ENCODE measurements at regions not wholly inside any gene's neighbourhood (a gene's known extent, or its start where the extent isn't known, plus 50 kb on each side); places are given as distances from the start of the nearest gene placed in this dataset.
"Not testable (repeated sequence)": the region's sequence is repeated elsewhere in the genome, so short reads cannot be mapped to it uniquely, and the experiment has no call there.

DNA sequence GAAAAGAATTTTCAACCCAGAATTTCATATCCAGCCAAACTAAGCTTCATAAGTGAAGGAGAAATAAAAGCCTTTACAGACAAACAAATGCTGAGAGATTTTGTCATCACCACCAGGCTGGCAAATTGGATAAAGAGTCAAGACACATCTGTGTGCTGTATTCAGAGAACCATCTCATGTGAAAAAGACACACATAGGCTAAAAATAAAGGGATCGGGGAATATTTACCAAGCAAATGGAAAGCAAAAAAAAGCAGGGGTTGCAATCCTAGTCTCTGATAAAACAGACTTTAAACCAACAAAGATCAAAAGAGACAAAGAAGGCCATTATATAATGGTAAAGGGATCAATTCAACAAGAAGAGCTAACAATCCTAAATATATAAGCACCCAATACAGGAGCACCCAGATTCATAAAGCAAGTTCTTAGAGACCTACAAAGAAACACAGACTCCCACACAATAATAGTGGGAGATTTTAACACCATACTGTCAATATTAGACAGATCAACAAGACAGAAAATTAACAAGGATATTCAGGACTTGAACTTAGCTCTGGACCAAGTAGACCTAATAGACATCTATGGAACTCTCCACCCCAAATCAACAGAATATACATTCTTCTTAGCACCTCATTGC, 55.9 kb upstream of the ACSM6 start:
- not testable (repeated sequence) for DNase-seq (ENCODE audit: low read depth in 3 of 3)

DNA sequence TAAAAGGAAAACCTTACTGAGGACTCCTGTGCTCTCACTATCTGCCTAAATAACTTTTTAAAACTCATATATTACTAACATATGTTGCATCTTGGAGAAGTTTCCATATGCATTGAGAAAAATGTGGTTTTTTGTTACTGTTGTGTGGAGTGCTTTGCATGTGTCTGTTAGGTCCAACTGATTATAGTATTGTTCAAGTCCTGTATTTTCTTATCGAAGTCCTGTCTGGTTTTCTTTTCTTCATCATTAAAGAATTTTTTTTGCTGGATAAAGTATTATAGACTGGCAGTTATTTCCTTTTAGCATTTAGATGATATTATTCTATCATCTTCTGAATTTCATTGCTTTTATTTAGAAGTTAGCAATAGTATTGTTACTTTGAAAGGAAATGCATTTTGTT, 59.5 kb upstream of the ACSM6 start:
- no peak for DNase-seq (ENCODE audit: low read depth in 3 of 3)

DNA sequence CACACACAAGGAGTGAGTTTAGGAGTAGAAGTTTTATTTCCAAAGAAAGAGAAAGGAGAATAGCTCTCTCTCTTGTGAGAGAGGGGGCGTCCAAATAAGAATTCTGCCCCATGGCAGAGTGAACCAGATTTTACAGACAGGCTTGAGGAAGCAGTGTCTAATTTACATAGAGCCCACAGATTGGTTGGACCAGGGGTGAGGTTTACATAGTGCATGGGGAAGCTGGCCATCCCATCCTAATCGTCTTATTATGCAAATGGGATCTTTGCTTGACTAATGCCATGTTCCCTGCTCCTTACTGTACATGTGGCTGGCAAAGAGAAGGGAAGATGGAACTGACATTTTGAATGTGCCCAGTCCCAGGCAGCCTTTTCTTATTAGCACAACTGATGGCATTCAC, 60.0 kb upstream of the ACSM6 start:
- no peak for DNase-seq (ENCODE audit: low read depth in 3 of 3)

DNA sequence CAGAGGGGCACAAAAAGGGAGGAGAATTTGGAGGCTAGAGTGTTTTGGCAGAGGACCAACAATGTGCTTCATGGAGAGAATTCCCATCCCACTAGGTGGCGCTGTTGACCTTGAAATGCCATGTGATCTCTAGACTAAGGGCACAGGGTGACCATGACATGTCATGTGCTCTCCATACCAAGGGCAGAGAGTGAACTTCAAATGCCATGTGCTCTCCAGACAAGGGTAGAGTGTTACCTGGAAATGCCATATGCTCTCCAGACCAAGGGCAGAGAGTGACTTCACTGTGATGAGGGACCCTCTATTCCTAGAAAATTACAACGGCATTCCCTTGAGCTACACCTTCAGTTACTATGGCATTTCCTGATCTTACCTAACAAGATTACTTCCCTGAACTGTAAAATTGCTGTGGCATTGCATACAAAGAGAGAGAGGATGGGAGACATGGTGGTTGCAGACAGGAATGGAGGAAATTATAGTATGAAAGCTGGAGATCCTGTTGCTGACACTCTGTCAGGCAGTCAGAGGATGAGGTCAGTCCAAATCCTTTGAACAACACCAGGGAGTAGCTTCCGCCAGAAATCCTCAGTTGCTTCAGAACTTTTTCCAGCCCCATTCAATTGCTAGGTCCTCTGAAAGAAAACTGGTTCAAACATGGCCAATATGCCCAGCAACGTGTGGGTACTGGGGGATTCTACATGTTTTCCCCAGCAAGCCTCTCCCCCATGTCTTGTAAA, 60.9 kb upstream of the ACSM6 start:
- DNase-seq (ENCODE audit: low read depth in 3 of 3) = peak; percentile 52 to 69 (median 61)

DNA sequence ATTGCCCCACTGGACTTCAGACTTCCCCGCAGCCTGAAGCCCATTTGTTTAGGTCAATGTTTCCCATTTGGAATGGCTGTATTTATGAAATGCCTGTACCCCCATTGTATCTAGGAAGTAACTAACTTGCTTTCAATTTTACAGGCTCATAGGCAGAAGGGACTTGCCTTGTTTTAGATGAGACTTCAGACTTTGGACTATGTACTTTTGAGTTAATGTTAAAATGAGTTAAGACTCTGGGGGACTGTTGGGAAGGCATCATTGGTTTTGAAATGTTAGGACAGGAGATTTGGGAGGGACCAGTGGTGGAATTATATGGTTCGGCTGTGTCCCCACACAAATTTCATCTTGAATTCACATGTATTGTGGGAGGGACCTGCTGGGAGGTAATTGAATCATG, 61.1 kb upstream of the CYP2C8 start:
- DNase-seq (ENCODE audit: low read depth in 3 of 3) = not testable (repeated sequence)

DNA sequence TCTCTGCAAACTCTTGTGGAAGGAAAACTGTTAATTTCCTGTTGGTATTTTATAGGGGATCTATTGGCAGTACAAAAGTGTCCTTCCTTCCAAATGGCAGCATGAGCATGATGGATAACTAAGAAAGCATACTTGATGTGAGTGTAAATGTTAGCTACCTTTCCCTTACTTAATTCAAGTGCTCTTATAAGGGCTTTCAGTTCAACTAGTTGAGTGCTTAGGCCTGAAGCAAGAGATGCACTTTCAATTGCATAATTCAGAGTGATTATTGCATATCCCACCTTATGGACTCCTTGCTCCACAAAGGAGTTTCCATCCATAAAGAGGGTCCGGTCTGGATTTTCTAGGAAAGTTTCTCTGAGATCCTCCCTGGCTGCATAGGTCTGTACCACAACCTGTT, 56.3 kb upstream of the CYP2C8 start:
- DNase-seq (ENCODE audit: low read depth in 3 of 3) = no peak

DNA sequence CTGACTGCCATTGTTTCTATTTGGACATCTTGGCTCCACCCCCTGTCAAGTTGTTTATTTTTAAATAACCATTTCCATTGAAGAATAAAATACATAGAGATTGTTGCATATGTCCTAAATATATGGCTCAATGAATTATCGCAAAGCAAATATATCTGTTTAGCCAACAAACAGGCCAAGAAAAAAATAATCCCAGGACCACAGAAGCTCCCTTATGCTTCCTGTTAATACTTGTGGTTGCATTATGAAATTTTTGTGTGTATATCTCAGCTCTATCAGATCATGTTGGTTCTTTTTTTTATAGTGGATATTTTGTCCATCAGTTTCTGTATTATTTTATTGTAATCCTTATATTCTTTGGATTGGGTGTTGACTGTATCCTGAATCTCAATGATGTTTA, 53.4 kb upstream of the CYP2C8 start:
- DNase-seq (ENCODE audit: low read depth in 3 of 3) = no peak

DNA sequence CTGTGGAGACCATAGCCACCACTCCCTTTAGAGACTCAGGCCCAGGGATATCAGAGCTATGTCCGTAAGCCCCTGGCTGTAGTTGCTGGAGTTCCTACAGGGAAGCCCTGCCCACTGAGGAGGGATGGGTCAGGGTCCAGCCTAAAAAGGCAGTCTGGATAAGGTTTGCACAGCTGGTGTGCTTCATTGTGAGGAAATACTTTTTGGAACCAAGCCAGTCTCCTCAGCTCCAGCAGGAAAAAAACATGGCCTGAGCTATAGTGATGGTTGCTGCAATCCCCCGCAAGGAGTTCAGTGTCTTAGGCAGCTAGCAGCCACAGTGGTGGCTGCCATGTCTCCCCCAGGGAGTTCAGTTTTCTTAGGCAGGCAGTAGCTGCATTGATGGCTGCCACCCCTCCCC, 52.6 kb upstream of the CYP2C8 start:
- DNase-seq (ENCODE audit: low read depth in 3 of 3) = no peak
